GM12872 (cell line): ENCODE measurements at regions not wholly inside any gene's neighbourhood (a gene's known extent, or its start where the extent isn't known, plus 50 kb on each side); places are given as distances from the start of the nearest gene placed in this dataset.

Source experiments
- TF ChIP-seq, protein P1 (sequence below): IDR thresholded peaks from 3 replicates; pipeline ENCODE4 v1.5.1; 2011; ENCODE audit warnings: low read depth, mild to moderate bottlenecking, low read length, moderate library complexity; ENCODE audit not compliant: insufficient read depth

DNA sequence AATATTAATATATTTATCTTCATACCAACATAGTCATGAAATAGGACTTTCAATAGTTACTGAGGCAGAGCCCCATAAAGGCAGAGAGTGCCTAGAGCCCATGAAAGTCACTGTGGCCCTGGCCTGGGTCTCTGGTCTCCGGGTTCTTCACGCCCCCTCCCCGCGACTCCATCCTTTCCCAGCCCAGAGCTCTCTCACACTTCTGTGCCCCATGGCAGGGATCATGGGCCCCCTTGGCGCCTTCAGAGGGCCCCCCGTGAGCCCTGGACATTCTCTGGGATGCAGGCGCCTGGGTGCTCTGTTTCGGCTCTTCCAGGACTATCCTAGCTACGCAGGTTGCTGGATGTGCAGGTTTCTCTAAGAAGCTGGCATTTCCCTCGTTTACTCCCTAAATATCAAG lies 228.4 kb downstream of the TEX29 start:
- TF ChIP-seq, protein P1, sequence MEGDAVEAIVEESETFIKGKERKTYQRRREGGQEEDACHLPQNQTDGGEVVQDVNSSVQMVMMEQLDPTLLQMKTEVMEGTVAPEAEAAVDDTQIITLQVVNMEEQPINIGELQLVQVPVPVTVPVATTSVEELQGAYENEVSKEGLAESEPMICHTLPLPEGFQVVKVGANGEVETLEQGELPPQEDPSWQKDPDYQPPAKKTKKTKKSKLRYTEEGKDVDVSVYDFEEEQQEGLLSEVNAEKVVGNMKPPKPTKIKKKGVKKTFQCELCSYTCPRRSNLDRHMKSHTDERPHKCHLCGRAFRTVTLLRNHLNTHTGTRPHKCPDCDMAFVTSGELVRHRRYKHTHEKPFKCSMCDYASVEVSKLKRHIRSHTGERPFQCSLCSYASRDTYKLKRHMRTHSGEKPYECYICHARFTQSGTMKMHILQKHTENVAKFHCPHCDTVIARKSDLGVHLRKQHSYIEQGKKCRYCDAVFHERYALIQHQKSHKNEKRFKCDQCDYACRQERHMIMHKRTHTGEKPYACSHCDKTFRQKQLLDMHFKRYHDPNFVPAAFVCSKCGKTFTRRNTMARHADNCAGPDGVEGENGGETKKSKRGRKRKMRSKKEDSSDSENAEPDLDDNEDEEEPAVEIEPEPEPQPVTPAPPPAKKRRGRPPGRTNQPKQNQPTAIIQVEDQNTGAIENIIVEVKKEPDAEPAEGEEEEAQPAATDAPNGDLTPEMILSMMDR = no peak

GRCh38 chr13:111549464-111549863 lies 229.0 kb downstream of the TEX29 start:
- TF ChIP-seq, protein P1 = no peak

DNA sequence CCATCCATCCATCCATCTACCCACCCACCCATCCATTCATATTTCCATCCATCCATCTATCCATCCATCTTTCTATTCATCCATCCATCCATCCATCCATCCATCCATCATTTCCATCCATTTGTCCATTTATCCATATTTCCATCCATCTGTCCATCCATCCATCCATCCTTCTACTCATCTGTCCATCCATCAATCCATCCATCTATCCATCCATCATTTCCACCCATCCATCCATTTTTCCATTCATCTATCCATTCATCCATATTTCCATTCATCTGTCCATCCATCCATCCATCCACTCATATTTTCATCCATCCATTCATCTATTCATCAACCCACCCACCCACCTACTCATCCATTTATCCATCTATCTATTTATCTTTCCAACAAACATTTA lies 229.6 kb downstream of the TEX29 start:
- TF ChIP-seq, protein P1 = no peak

DNA sequence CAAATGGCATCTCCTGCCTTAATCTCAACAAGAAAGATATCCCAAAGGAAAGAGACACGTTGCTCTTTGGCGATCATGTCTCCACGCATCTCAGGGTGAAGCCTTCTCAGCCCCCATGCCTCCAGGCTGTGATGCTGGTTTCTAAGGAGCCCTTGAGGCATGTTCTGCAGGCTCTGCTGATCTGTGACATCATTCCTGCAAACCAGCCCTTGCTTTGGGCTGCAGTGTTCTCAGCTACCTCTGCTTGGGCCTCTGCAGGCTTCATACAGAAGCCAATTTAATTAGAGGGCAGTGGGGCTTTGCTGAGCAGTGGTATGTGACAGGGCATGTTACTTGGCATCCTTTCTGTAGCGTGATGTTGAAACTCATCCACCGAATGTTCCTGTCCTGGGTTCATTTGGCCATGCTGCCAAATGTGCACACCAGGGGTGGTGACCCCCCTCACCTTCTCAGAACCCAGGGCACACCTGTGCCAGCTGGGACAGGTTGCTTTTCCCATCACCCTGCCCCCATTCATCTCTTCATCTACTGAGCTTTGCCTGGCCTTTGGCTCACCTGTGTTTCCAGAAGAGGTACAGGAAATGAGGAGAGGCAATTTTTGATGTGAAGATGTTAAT lies 230.9 kb downstream of the TEX29 start:
- TF ChIP-seq, protein P1 = no peak

- TF ChIP-seq, protein P1 = no peak
Observed at GRCh38 chr13:111552891-111553655, 232.6 kb downstream of the TEX29 start.

DNA sequence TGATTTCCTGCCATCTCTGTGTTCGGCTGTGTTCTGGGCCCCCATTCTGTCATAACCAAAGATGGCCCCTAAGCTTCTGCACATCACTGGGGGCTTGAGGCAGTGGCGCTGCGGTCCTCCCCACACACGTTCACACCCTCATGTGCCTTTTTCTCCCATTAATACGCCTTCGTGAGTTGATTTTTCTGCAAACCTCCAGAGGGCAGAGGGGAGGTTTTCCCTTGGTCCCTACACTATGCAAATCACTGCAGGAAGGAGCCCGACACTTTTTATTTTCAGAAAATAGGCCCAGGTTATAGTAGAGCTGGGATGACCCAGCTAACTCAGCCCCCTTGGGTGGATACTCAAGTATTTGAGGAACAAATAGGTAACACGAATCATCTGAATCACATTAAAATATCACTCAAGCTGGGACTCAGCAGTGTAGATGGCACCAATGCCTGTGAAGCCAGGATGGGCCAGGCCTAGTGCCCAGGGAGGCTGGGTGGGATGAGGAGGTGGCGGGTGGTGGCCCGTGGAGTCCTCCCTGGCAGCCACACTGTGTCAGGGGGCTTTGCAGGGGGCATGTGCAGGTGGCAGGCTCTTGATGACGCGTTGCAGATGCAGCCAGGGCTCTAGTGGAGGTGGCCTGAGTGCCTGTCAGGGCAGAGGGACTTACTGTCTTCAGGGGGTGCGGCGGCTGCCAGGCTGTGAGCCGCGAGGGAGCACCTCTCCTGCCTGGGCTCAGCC lies 234.3 kb downstream of the TEX29 start:
- TF ChIP-seq, protein P1 = no peak

GRCh38 chr13:111555268-111555808 lies 234.9 kb downstream of the TEX29 start:
- TF ChIP-seq, protein P1 = no peak
